ENCODE measurements at regions not wholly inside any gene's neighbourhood (a gene's known extent, or its start where the extent isn't known, plus 50 kb on each side); places are given as distances from the start of the nearest gene placed in this dataset.

DNA sequence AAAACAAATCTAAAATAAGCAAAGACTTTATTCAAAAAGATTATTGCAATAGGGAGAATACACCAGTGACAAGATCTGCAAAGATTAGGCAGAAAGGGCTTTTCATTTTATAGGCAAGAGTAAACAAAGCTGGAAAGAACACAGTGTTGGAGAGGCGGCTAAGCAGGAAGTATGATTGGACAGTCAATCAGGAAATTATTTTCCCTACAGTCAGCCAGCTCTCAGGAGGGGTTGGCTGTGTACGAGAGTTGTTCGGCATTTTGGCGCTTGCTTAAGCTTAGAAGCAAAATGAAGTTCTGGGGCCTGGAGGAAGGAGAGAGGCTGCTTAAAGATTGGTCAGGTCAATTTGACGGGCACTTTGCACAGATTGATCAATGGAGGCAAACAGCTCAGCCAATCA, 1030.5 kb downstream of the TLE4 start:
- no peak overlapping the region for H3K27ac ChIP-seq
- no peak for DNase-seq
- H3K36me3 ChIP-seq (replicated peaks in 1 of 2) = no peaks in the 10 kb centered on the region
- no peaks in the 10 kb centered on the region for H3K9me3 ChIP-seq (replicated peaks in 1 of 3)
- H3K27me3 ChIP-seq = no peaks in the 10 kb centered on the region
- no peak overlapping the region for H3K4me3 ChIP-seq
- intact Hi-C loops (cut with DNase I) = no loop called here
- H3K4me1 ChIP-seq (replicated peaks in 1 of 2) = no peaks in the 10 kb centered on the region
- no peak for TF ChIP-seq POLR2A (IDR thresholded peaks at IDR 0.05)
- TF ChIP-seq, protein P1, sequence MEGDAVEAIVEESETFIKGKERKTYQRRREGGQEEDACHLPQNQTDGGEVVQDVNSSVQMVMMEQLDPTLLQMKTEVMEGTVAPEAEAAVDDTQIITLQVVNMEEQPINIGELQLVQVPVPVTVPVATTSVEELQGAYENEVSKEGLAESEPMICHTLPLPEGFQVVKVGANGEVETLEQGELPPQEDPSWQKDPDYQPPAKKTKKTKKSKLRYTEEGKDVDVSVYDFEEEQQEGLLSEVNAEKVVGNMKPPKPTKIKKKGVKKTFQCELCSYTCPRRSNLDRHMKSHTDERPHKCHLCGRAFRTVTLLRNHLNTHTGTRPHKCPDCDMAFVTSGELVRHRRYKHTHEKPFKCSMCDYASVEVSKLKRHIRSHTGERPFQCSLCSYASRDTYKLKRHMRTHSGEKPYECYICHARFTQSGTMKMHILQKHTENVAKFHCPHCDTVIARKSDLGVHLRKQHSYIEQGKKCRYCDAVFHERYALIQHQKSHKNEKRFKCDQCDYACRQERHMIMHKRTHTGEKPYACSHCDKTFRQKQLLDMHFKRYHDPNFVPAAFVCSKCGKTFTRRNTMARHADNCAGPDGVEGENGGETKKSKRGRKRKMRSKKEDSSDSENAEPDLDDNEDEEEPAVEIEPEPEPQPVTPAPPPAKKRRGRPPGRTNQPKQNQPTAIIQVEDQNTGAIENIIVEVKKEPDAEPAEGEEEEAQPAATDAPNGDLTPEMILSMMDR (IDR thresholded peaks at IDR 0.05) = no peak
- 74 to 89% (median 84%) methylated on average over 5 of the region's 5 CpGs for WGBS, 4 donors

DNA sequence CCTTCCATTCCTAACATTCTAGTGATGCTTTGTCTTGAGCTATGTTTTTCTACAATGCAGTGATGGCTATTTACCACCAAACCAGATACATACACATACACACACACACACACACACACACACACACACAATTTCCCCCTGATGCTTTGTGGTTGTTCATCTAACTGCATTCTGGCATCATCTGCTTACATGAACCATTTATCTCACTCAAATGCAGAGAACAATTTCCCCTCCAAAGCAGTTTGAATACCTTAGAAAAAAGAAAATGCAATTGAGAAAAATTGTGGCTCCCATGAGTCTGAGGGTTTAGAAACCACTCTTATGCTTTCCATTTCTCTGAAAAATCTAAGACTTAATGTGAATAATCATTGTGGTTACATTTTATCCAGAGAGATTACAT, 1024.8 kb downstream of the TLE4 start:
- no peak for TF ChIP-seq POLR2A (IDR thresholded peaks at IDR 0.05)
- TF ChIP-seq, protein P1 (IDR thresholded peaks at IDR 0.05) = no peak
- H3K9me3 ChIP-seq (replicated peaks in 1 of 3) = no peaks in the 10 kb centered on the region
- H3K4me1 ChIP-seq (replicated peaks in 1 of 2) = no peaks in the 10 kb centered on the region
- no peak overlapping the region for H3K4me3 ChIP-seq
- no peak overlapping the region for H3K27ac ChIP-seq
- DNase-seq = no peak
- no peaks in the 10 kb centered on the region for H3K27me3 ChIP-seq
- intact Hi-C loops (cut with DNase I) = no loop called here
- H3K36me3 ChIP-seq (replicated peaks in 1 of 2) = no peaks in the 10 kb centered on the region

DNA sequence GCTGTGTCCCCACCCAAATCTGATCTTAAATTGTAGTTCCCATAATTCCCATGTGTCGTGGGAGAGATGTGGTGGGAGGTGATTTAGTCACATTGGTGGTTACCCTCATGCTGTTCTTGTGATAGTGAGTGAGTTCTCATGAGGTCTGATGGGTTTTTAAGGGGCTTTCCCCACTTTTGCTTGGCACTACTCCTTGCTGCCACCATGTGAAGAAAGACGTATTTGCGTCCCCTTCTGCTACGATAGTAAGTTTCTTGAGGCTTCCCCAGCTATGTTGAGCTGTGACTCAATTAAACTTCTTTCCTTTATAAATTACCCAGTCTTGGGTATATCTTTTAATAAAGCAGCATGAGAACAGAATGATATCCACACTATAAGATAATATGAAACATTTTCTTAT, 1023.4 kb downstream of the TLE4 start:
- Histone ChIP-seq H3K36me3 (replicated peaks in 1 of 2) (no peaks in the 10 kb centered on the region), H3K27ac (no peak overlapping the region), H3K4me3 (no peak overlapping the region), H3K9me3 (replicated peaks in 1 of 3) (no peaks in the 10 kb centered on the region), H3K4me1 (replicated peaks in 1 of 2) (no peaks in the 10 kb centered on the region), H3K27me3 (no peaks in the 10 kb centered on the region)
- intact Hi-C loops (cut with DNase I) = no loop called here
- TF ChIP-seq, protein P1 (IDR thresholded peaks at IDR 0.05) = no peak
- no peak for TF ChIP-seq POLR2A (IDR thresholded peaks at IDR 0.05)
- 87 to 94% (median 90%) methylated on average over 4 of the region's 4 CpGs for WGBS, 4 donors
- no peak for DNase-seq

DNA sequence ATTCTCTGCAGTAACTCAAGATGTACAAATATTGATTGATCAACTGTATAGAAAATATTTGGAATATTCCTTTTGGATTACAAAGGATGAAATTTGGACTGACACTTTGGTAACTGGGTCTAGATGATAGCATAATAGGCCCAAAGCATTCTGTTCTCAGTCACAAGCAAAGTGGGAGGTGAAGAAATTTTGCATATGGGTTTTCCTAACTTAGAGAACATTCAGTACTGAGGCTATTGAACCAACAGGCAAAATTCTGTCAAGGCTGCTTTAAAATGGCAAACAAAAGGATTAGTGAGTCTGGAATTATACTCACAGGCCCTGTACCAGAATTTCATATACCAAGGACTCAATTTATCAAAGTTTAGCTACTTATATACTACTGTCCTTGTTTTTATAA, 1020.6 kb downstream of the TLE4 start:
- Histone ChIP-seq H3K9me3 (replicated peaks in 1 of 3) (no peaks in the 10 kb centered on the region), H3K4me1 (replicated peaks in 1 of 2) (no peaks in the 10 kb centered on the region), H3K4me3 (no peak overlapping the region), H3K27me3 (no peaks in the 10 kb centered on the region), H3K36me3 (replicated peaks in 1 of 2) (no peaks in the 10 kb centered on the region), H3K27ac (no peak overlapping the region)
- intact Hi-C loops (cut with DNase I) = no loop called here
- no peak for DNase-seq
- TF ChIP-seq POLR2A (IDR thresholded peaks at IDR 0.05) = no peak
- TF ChIP-seq, protein P1 (IDR thresholded peaks at IDR 0.05) = no peak

Measured in adrenal gland (tissue), 9 donors.